ENCODE measurements at regions not wholly inside any gene's neighbourhood (a gene's known extent, or its start where the extent isn't known, plus 50 kb on each side); places are given as distances from the start of the nearest gene placed in this dataset.

DNA sequence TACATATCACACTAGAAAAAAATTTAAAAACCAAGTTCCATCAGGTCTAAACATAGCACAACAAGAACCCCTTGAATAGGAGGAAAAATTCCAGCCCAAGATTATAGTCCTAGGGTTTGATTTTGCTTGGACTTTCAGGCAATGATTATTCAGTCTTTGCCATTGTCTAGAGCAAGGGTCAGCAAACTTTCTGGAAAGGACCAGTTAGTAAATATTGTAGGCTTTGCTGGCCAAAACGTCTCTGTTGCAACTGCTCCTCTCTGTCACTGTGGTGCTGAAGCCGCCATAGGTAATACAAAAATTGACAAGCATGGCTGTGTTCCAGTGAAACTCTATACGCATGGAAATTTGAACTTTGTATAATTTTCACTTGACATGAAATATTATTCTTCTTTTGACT lies 95.5 kb upstream of the UBAC2 start:
- no peaks in the 10 kb centered on the region for H4K20me1 ChIP-seq (ENCODE audit: insufficient read depth, poor library complexity, severe bottlenecking)
- H3K9me2 ChIP-seq (replicated peaks; ENCODE audit: insufficient read depth) = no peaks in the 10 kb centered on the region
- DNase-seq (ENCODE audit: low spot score) = no peak
- no peak overlapping the region for H2AFZ ChIP-seq
- no peak overlapping the region for H3K4me3 ChIP-seq
- no peak overlapping the region for H3K27ac ChIP-seq
- no peak overlapping the region for H3K4me2 ChIP-seq
- no peaks in the 10 kb centered on the region for H3K4me1 ChIP-seq (ENCODE audit: insufficient read depth)
- peaks cover 4% of the 10 kb centered on the region for H3K27me3 ChIP-seq
- H3K9me3 ChIP-seq (ENCODE audit: low read depth) = no peaks in the 10 kb centered on the region
- WGBS (ENCODE audit: low lambda C conversion rate, missing lambda C conversion rate) = 80% methylated on average over 3 of the region's 3 CpGs
- no peaks in the 10 kb centered on the region for H3K36me3 ChIP-seq (replicated peaks; ENCODE audit: insufficient read depth, low read depth)
- TF ChIP-seq EZH2 (IDR thresholded peaks at IDR 0.05; ENCODE audit: borderline replicate concordance) (no peak), EZH2phosphoT487 (IDR thresholded peaks at IDR 0.05; ENCODE audit: low read depth, severe bottlenecking, unreplicated experiment) (no peak)
- H3K79me2 ChIP-seq = no peaks in the 10 kb centered on the region

DNA sequence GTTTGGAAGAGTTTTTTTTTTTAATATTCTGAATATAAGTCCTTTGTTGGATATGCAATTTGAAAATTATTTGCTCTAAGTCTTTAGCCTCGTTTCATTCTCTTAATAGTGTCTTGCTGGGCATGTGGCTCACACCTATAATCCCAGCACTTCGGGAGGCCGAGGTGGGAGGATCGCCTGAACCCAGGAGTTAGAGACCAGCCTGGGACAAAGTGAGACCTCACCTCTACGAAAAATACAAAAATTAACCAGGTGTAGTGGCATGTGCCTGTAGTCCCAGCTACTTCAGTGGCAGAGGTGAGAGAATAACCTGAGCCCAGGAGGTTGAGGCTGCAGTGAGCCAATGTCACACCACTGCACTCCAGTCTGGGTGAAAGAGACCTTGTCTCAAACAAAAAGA lies 87.3 kb upstream of the UBAC2 start:
- Histone ChIP-seq H3K27me3 (no peaks in the 10 kb centered on the region), H3K4me2 (no peak overlapping the region), H3K4me1 (ENCODE audit: insufficient read depth) (no peaks in the 10 kb centered on the region), H4K20me1 (ENCODE audit: insufficient read depth, poor library complexity, severe bottlenecking) (no peaks in the 10 kb centered on the region), H3K9me2 (replicated peaks; ENCODE audit: insufficient read depth) (no peaks in the 10 kb centered on the region), H3K36me3 (replicated peaks; ENCODE audit: insufficient read depth, low read depth) (no peaks in the 10 kb centered on the region), H3K27ac (no peak overlapping the region), H3K79me2 (no peaks in the 10 kb centered on the region), H3K9me3 (ENCODE audit: low read depth) (no peaks in the 10 kb centered on the region), H2AFZ (no peak overlapping the region), H3K4me3 (no peak overlapping the region)
- WGBS (ENCODE audit: low lambda C conversion rate, missing lambda C conversion rate) = 90% methylated on average over 5 of the region's 5 CpGs
- no peak for DNase-seq (ENCODE audit: low spot score)
- TF ChIP-seq EZH2phosphoT487 (IDR thresholded peaks at IDR 0.05; ENCODE audit: low read depth, severe bottlenecking, unreplicated experiment) = no peak
- TF ChIP-seq, protein P1, sequence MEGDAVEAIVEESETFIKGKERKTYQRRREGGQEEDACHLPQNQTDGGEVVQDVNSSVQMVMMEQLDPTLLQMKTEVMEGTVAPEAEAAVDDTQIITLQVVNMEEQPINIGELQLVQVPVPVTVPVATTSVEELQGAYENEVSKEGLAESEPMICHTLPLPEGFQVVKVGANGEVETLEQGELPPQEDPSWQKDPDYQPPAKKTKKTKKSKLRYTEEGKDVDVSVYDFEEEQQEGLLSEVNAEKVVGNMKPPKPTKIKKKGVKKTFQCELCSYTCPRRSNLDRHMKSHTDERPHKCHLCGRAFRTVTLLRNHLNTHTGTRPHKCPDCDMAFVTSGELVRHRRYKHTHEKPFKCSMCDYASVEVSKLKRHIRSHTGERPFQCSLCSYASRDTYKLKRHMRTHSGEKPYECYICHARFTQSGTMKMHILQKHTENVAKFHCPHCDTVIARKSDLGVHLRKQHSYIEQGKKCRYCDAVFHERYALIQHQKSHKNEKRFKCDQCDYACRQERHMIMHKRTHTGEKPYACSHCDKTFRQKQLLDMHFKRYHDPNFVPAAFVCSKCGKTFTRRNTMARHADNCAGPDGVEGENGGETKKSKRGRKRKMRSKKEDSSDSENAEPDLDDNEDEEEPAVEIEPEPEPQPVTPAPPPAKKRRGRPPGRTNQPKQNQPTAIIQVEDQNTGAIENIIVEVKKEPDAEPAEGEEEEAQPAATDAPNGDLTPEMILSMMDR (IDR thresholded peaks at IDR 0.05; ENCODE audit: poor library complexity) = no peak
- TF ChIP-seq EZH2 (IDR thresholded peaks at IDR 0.05; ENCODE audit: borderline replicate concordance) = no peak

- 89% methylated on average over 8 of the region's 8 CpGs for WGBS (ENCODE audit: low lambda C conversion rate, missing lambda C conversion rate)
- Histone ChIP-seq H2AFZ (no peak overlapping the region), H3K4me2 (no peak overlapping the region), H3K9me3 (ENCODE audit: low read depth) (no peaks in the 10 kb centered on the region), H3K9me2 (replicated peaks; ENCODE audit: insufficient read depth) (no peaks in the 10 kb centered on the region), H3K4me1 (ENCODE audit: insufficient read depth) (no peaks in the 10 kb centered on the region), H3K79me2 (no peaks in the 10 kb centered on the region), H3K27ac (no peak overlapping the region), H4K20me1 (ENCODE audit: insufficient read depth, poor library complexity, severe bottlenecking) (no peaks in the 10 kb centered on the region), H3K36me3 (replicated peaks; ENCODE audit: insufficient read depth, low read depth) (no peaks in the 10 kb centered on the region), H3K4me3 (no peak overlapping the region), H3K27me3 (no peaks in the 10 kb centered on the region)
- TF ChIP-seq EZH2 (IDR thresholded peaks at IDR 0.05; ENCODE audit: borderline replicate concordance) = no peak
- TF ChIP-seq, protein P1 (IDR thresholded peaks at IDR 0.05; ENCODE audit: poor library complexity) = no peak
- no peak for TF ChIP-seq EZH2phosphoT487 (IDR thresholded peaks at IDR 0.05; ENCODE audit: low read depth, severe bottlenecking, unreplicated experiment)
- DNase-seq (ENCODE audit: low spot score) = no peak
These were observed 82.5 kb upstream of the UBAC2 start for GRCh38 chr13:99118179-99118578.

- Histone ChIP-seq H3K36me3 (replicated peaks; ENCODE audit: insufficient read depth, low read depth) (no peaks in the 10 kb centered on the region), H3K9me3 (ENCODE audit: low read depth) (no peaks in the 10 kb centered on the region), H3K27ac (no peak overlapping the region), H3K4me1 (ENCODE audit: insufficient read depth) (no peaks in the 10 kb centered on the region), H3K27me3 (no peaks in the 10 kb centered on the region), H3K4me2 (no peak overlapping the region), H2AFZ (no peak overlapping the region), H3K9me2 (replicated peaks; ENCODE audit: insufficient read depth) (no peaks in the 10 kb centered on the region), H4K20me1 (ENCODE audit: insufficient read depth, poor library complexity, severe bottlenecking) (no peaks in the 10 kb centered on the region), H3K79me2 (no peaks in the 10 kb centered on the region), H3K4me3 (no peak overlapping the region)
- DNase-seq (ENCODE audit: low spot score) = no peak
- 87% methylated on average over 7 of the region's 7 CpGs for WGBS (ENCODE audit: low lambda C conversion rate, missing lambda C conversion rate)
- TF ChIP-seq EZH2phosphoT487 (IDR thresholded peaks at IDR 0.05; ENCODE audit: low read depth, severe bottlenecking, unreplicated experiment) (no peak), EZH2 (IDR thresholded peaks at IDR 0.05; ENCODE audit: borderline replicate concordance) (no peak)
- TF ChIP-seq, protein P1 (IDR thresholded peaks at IDR 0.05; ENCODE audit: poor library complexity) = no peak
These were observed 81.0 kb upstream of the UBAC2 start for GRCh38 chr13:99119656-99120055.

All from hepatocyte (in vitro differentiated cells).